Tibial nerve (tissue), 3 donors: ENCODE measurements at regions not wholly inside any gene's neighbourhood (a gene's known extent, or its start where the extent isn't known, plus 50 kb on each side); places are given as distances from the start of the nearest gene placed in this dataset.

Source experiments
- CTCF ChIP-seq, 5 experiments: fragments of 200-600 bp in 3 of 5; fragments of 450-650 bp in 2 of 5; sonication (generic) in 3 of 5; IDR thresholded peaks; one replicate each; pipeline ENCODE4 v1.5.1; 2016 to 2019; ENCODE audit warnings: antibody characterized with exemption in 5 of 5, mild to moderate bottlenecking in 3 of 5, moderate library complexity in 2 of 5
- POLR2A ChIP-seq, 2 donors: fragments of 450-650 bp; IDR thresholded peaks; one replicate each; pipeline ENCODE4 v1.6.1; 2017; ENCODE audit warnings: antibody characterized with exemption in 2 of 2, mild to moderate bottlenecking in 2 of 2, moderate library complexity in 2 of 2

GRCh38 chr2:5842326-5842725, 150.1 kb downstream of the SOX11 start:
- TF ChIP-seq POLR2A (IDR thresholded peaks at IDR 0.05) (no peak), CTCF (IDR thresholded peaks at IDR 0.05) (no peak)
